H9 (cell line): ENCODE measurements at regions not wholly inside any gene's neighbourhood (a gene's known extent, or its start where the extent isn't known, plus 50 kb on each side); places are given as distances from the start of the nearest gene placed in this dataset.

Source experiments
- DNase-seq: peaks from one replicate; pipeline ENCODE4 v3.0.0-alpha.2; 2017
- H2AFZ ChIP-seq: one replicate; pipeline ENCODE4 v1.6.1; 2013; ENCODE audit warnings: mild to moderate bottlenecking, low read length, control low read depth, moderate library complexity
- H2AK5ac ChIP-seq: 2 replicates; pipeline ENCODE4 v1.6.1; 2013; ENCODE audit warnings: low read length, control low read depth, mixed read lengths; ENCODE audit not compliant: insufficient read length
- H2BK120ac ChIP-seq: one replicate; pipeline ENCODE4 v1.6.1; 2013; ENCODE audit warnings: low read depth, mild to moderate bottlenecking, low read length, control low read depth, inconsistent platforms; ENCODE audit not compliant: poor library complexity, severe bottlenecking
- H2BK12ac ChIP-seq: 2 replicates; pipeline ENCODE4 v1.6.1; 2013; ENCODE audit warnings: low read length, control low read depth, mixed read lengths, low read depth; ENCODE audit not compliant: insufficient read length
- H2BK15ac ChIP-seq: 2 replicates; pipeline ENCODE4 v1.6.1; 2013; ENCODE audit warnings: low read depth, low read length, control low read depth
- H2BK20ac ChIP-seq: one replicate; pipeline ENCODE4 v1.6.1; 2013; ENCODE audit warnings: low read depth, mild to moderate bottlenecking, low read length, control low read depth, inconsistent platforms; ENCODE audit not compliant: poor library complexity, severe bottlenecking
- H2BK5ac ChIP-seq: 2 replicates; pipeline ENCODE4 v1.6.1; 2013; ENCODE audit warnings: low read length, control low read depth, mixed read lengths; ENCODE audit not compliant: insufficient read length
- H3K14ac ChIP-seq: 2 replicates; pipeline ENCODE4 v1.6.1; 2013; ENCODE audit warnings: low read length, control low read depth; ENCODE audit not compliant: insufficient read depth
- H3K18ac ChIP-seq: 2 replicates; pipeline ENCODE4 v1.6.1; 2013; ENCODE audit warnings: low read depth, mild to moderate bottlenecking, mixed read lengths, low read length, control low read depth; ENCODE audit not compliant: insufficient read length
- H3K23ac ChIP-seq: 2 replicates; pipeline ENCODE4 v1.6.1; 2013; ENCODE audit warnings: low read length, control low read depth, mixed read lengths, low read depth; ENCODE audit not compliant: insufficient read length
- H3K23me2 ChIP-seq: 2 replicates; pipeline ENCODE4 v1.6.1; 2013; ENCODE audit warnings: low read depth, mild to moderate bottlenecking, mixed read lengths, low read length, control low read depth; ENCODE audit not compliant: insufficient read length, poor library complexity, severe bottlenecking
- H3K27ac ChIP-seq: 2 replicates; pipeline ENCODE4 v1.5.1; 2013; ENCODE audit warnings: low read length, control low read depth, mixed read lengths, low read depth; ENCODE audit not compliant: insufficient read length
- H3K27me3 ChIP-seq: 2 replicates; pipeline ENCODE4 v1.6.1; 2013; ENCODE audit warnings: low read length, control low read depth, inconsistent platforms; ENCODE audit not compliant: insufficient read depth
- H3K4ac ChIP-seq: 2 replicates; pipeline ENCODE4 v1.6.1; 2013; ENCODE audit warnings: low read depth, mild to moderate bottlenecking, control low read depth, inconsistent platforms, low read length, moderate library complexity
- H3K4me1 ChIP-seq: 2 replicates; pipeline ENCODE4 v1.6.1; 2013; ENCODE audit warnings: low read length, control low read depth, inconsistent platforms; ENCODE audit not compliant: insufficient read depth
- H3K4me2 ChIP-seq: 2 replicates; pipeline ENCODE4 v1.6.1; 2013; ENCODE audit warnings: low read length, control low read depth, mixed read lengths; ENCODE audit not compliant: insufficient read length, insufficient read depth
- H3K56ac ChIP-seq: 2 replicates; pipeline ENCODE4 v1.6.1; 2013; ENCODE audit warnings: low read depth, mild to moderate bottlenecking, mixed read lengths, low read length, control low read depth; ENCODE audit not compliant: insufficient read length
- H3K79me1 ChIP-seq: 2 replicates; pipeline ENCODE4 v1.6.1; 2013; ENCODE audit warnings: low read depth, mild to moderate bottlenecking, moderate library complexity, low read length, control low read depth, inconsistent platforms; ENCODE audit not compliant: insufficient read depth, poor library complexity, severe bottlenecking
- H3K79me2 ChIP-seq: 2 replicates; pipeline ENCODE4 v1.6.1; 2013; ENCODE audit warnings: low read length, control low read depth, inconsistent platforms; ENCODE audit not compliant: insufficient read depth
- H3K9ac ChIP-seq: 2 replicates; pipeline ENCODE4 v1.6.1; 2013; ENCODE audit warnings: low read length, control low read depth, mixed read lengths; ENCODE audit not compliant: insufficient read length; ENCODE audit errors: extremely low read depth
- H3K9me3 ChIP-seq: one replicate; pipeline ENCODE4 v1.6.1; 2013; ENCODE audit warnings: low read depth, low read length, inconsistent platforms; ENCODE audit not compliant: control insufficient read depth
- H3T11ph ChIP-seq: one replicate; pipeline ENCODE4 v1.6.1; 2013; ENCODE audit warnings: mild to moderate bottlenecking, low read length, control low read depth, inconsistent platforms
- H4K20me1 ChIP-seq: one replicate; pipeline ENCODE4 v1.6.1; 2013; ENCODE audit not compliant: control insufficient read depth, insufficient read length, insufficient read depth
- H4K5ac ChIP-seq: 2 replicates; pipeline ENCODE4 v1.6.1; 2013; ENCODE audit warnings: low read depth, mild to moderate bottlenecking, mixed read lengths, low read length, control low read depth; ENCODE audit not compliant: insufficient read length
- H4K8ac ChIP-seq: replicated peaks from 2 replicates; pipeline ENCODE4 v1.6.1; 2013; ENCODE audit warnings: low read length, control low read depth, mixed read lengths, low read depth; ENCODE audit not compliant: insufficient read length
- H4K91ac ChIP-seq: 2 replicates; pipeline ENCODE4 v1.6.1; 2013; ENCODE audit warnings: low read depth, mild to moderate bottlenecking, moderate library complexity, mixed read lengths, low read length, control low read depth; ENCODE audit not compliant: insufficient read length
- H3K27ac Mint-ChIP-seq, 3 experiments: 2 replicates in 2 of 3; 3 replicates in 1 of 3; pipeline ENCODE4 v1.8.0; 2020 to 2021; ENCODE audit warnings: mixed read lengths in 3 of 3, mild to moderate bottlenecking in 1 of 3, moderate library complexity in 1 of 3
- H3K27me3 Mint-ChIP-seq: 2 replicates; pipeline ENCODE4 v1.8.0; 2021; ENCODE audit warnings: low read depth, mild to moderate bottlenecking, moderate library complexity, mixed read lengths
- H3K36me3 Mint-ChIP-seq, 3 experiments: 2 replicates in 2 of 3; 3 replicates in 1 of 3; pipeline ENCODE4 v1.8.0; 2020 to 2021; ENCODE audit warnings: low read depth in 3 of 3, mixed read lengths in 3 of 3; ENCODE audit not compliant: insufficient read depth in 1 of 3
- H3K4me1 Mint-ChIP-seq, 2 experiments: 2 replicates each; pipeline ENCODE4 v1.8.0; 2020; ENCODE audit warnings: mixed read lengths in 2 of 2
- H3K4me3 Mint-ChIP-seq, 2 experiments: 2 replicates in 1 of 2; 3 replicates in 1 of 2; pipeline ENCODE4 v1.8.0; 2020 to 2021; ENCODE audit warnings: mild to moderate bottlenecking in 2 of 2, mixed read lengths in 2 of 2, moderate library complexity in 1 of 2
- H3K9me3 Mint-ChIP-seq, 2 experiments: 2 replicates in 1 of 2; 3 replicates in 1 of 2; pipeline ENCODE4 v1.8.0; 2020; ENCODE audit warnings: mild to moderate bottlenecking in 2 of 2, mixed read lengths in 2 of 2, moderate library complexity in 1 of 2
- CTCF ChIP-seq: fragments of 200-600 bp; sonication (generic); conservative IDR thresholded peaks from 3 replicates; pipeline ENCODE4 v1.8.0; 2021; ENCODE audit warnings: antibody characterized with exemption, mild to moderate bottlenecking
- WGBS: extraction: QIAGEN DNeasy Blood & Tissue Kit; methylation state at CpG from one replicate; pipeline ENCODE4 v1.1.7; 2013; ENCODE audit warnings: missing lambda C conversion rate, low lambda C conversion rate, mixed read lengths; ENCODE audit not compliant: insufficient read length; ENCODE audit errors: extremely low coverage; 5-methylcytosine and 5-hydroxymethylcytosine counted together

GRCh38 chr2:82690757-82691411 lies 1768.2 kb downstream of the SUCLG1 start:
- DNase-seq, result no peak
- H4K20me1 ChIP-seq, result no peaks in the 10 kb centered on the region
- no peak overlapping the region for H3K4ac ChIP-seq
- no peak overlapping the region for H3T11ph ChIP-seq
- no peak overlapping the region for H3K18ac ChIP-seq
- Mint-ChIP-seq H3K36me3 (no peaks in the 10 kb centered on the region), H3K27me3 (no peaks in the 10 kb centered on the region), H3K9me3 (peaks cover 0 to 4% of the 10 kb centered on the region in 2 experiments; a peak in 3 of 5 replicates), H3K4me3 (no peak overlapping the region), H3K4me1 (no peaks in the 10 kb centered on the region), H3K27ac (no peak overlapping the region)
- no peak overlapping the region for H3K23ac ChIP-seq
- H3K4me1 ChIP-seq, result no peaks in the 10 kb centered on the region
- no peak overlapping the region for H2BK120ac ChIP-seq
- WGBS, result no CpG with 5 or more reads among the region's 2 CpGs
- H3K79me1 ChIP-seq, result no peaks in the 10 kb centered on the region
- H3K9ac ChIP-seq, result no peak overlapping the region
- no peak overlapping the region for H4K91ac ChIP-seq
- H3K4me2 ChIP-seq, result no peak overlapping the region
- no peak overlapping the region for H3K14ac ChIP-seq
- no peak overlapping the region for H4K8ac ChIP-seq
- H2BK20ac ChIP-seq, result no peak overlapping the region
- H3K23me2 ChIP-seq, result no peaks in the 10 kb centered on the region
- no peak overlapping the region for H2BK12ac ChIP-seq
- no peaks in the 10 kb centered on the region for H3K79me2 ChIP-seq
- TF ChIP-seq CTCF, result no peak
- no peak overlapping the region for H2AFZ ChIP-seq
- no peak overlapping the region for H4K5ac ChIP-seq
- no peak overlapping the region for H2BK5ac ChIP-seq
- H2BK15ac ChIP-seq, result no peak overlapping the region
- H2AK5ac ChIP-seq, result no peak overlapping the region
- no peak overlapping the region for H3K56ac ChIP-seq
- no peaks in the 10 kb centered on the region for H3K9me3 ChIP-seq
- no peaks in the 10 kb centered on the region for H3K27me3 ChIP-seq
- H3K27ac ChIP-seq, result no peak overlapping the region
